Stimulated activated CD8-positive, alpha-beta memory T cell treated with anti-CD3 and anti-CD28 coated beads, Interleukin-7, amount 100 ng/mL, for 24 hours (primary cell): ENCODE measurements at regions not wholly inside any gene's neighbourhood (a gene's known extent, or its start where the extent isn't known, plus 50 kb on each side); places are given as distances from the start of the nearest gene placed in this dataset.
"Not testable (repeated sequence)": the region's sequence is repeated elsewhere in the genome, so short reads cannot be mapped to it uniquely, and the experiment has no call there.

ENCODE experiments used
- DNase-seq: peaks from one replicate; pipeline ENCODE4 v3.0.0-alpha.2; 2020; ENCODE audit warnings: low read depth

DNA sequence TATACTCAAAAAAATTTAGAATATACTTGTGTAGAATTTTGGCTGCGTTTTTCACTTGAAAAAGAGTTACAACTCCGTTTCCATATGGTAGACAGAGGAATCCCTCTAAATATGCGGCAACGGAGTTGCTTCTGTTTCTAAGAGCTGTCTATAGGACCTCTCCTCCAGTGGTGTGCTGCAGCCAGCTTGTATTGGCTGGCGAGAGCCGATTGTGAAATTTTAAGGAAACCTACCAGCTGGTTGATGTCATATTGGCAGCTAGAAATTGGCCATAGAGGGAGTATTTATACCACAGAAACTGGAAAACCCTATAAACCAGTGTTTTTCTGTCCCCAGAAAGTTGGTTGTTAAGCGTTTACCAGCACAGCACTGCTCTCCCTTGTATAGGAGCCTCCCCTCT, 655.8 kb upstream of the EEF2KMT start:
- no peak for DNase-seq

DNA sequence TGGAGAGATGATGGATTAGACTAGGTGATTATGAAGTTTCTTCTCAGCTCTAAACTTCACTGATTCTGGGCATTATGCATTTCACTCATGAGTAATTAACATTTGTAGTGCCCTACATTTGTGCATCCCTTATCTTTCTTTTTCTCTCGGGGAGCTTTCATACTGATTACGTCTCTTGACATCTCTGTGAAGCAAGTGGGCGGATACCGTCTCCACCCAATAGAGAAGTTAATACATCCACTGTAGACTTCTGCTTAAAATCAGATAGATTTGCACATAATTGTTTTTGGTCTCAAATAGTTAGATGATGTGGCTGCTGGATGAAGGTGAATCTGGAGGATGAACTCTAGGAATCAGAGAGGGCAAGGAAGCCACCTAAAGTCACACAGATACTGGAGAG, 653.6 kb upstream of the EEF2KMT start:
- DNase-seq = no peak

DNA sequence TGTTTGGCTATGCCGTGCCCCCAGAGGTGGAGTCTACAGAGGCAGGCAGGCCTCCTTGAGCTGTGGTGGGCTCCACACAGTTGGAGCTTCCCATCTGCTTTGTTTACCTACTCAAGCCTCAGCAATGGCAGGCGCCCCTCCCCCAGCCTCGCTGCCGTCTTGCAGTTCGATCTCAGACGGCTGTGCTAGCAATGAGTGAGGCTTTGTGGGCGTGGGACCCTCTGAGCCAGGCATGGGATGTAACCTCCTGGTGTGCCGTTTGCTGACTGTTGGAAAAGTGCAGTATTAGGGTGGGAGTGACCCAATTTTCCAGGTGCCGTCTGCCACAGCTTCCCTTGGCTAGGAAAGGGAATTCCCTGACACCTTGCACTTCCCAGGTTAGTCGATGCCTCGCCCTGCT, 652.8 kb upstream of the EEF2KMT start:
- not testable (repeated sequence) for DNase-seq

DNA sequence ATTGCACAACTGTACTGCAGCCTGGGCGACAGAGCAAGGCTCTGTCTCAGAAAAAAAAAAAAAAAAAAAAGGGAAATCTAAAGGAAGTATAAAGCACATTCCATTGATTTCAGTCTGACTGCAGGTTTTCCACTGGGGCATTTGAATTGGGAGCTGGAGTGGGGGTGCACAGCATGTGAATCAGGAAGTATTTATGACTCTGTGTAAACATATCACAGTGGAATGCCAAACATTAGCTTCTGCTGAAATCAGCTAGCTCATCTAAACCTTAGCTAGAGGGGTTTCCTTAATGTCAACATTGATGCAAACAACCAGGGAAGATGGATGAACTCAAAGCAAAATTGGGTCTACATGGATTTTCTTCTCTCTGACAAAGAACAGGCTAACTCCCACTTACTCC, 641.0 kb upstream of the EEF2KMT start:
- no peak for DNase-seq

DNA sequence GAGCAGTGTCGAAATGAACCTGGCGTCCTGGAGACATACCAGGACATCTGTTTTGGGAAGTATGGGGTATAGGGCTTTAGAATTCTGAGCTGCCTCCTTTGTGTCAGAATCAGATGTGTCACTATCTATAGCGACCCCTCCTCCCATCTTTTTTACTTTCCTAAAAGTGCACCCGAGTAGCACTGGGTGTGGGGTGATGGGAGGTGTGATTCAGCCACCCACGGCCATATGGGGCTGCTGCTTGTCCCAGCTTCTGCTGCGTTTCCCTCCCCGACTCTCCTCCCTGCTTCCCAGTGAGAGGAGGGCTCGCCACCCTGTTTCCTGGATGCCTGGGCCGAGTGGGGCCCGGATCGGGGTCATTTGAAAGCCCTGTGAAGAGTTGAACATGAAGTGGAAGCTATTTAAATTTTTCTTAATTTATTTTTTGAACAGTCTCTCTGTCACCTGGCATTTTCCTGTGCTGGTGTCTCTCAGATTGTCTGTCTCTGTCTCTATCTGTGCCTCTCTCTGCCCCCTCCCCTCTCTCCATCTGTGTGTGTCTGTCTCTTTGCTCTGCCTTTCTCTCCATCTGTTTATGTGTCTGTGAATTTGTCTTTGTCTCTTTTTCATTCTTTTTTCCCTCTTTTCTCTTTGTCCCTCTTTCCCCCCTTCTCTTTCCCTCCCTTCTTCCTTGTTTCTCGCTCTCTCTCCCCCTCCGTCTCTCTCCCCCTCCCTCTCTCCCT, 638.8 kb upstream of the EEF2KMT start:
- DNase-seq = no peak

DNA sequence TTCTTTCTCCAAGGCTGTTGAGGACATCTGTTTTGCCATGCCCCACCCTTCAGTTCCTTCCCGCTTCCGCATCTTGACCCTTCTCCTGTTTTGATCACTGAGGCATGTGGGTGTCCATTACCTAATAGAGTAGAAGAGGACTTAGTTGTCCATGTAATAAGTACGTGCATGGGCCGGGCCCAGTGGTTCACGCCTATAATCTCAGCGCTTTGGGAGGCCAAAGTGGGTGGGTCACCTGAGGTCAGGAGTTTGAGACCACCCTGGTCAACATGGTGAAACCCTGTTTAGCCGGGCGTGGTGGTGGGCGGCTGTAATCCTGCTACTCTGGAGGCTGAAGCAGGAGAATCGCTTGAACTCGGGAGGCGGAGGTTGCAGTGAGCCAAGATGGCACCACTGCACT, 637.8 kb upstream of the EEF2KMT start:
- no peak for DNase-seq

DNA sequence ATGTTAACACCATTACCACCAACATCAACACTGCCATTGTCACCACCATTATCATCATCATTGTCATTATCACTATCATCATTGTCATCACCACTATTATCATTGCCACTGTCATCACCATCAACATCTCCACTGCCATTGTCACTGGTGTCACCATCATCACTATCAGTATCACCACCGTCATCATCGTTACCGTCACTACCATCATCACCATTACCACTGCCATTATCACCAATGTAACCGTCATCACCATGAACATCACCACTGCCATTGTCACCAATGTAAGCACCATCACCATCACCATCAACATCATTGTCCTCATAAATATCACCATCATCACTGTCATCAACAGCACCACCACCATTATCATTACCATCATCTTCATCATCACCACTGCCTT, 633.2 kb upstream of the EEF2KMT start:
- no peak for DNase-seq

DNA sequence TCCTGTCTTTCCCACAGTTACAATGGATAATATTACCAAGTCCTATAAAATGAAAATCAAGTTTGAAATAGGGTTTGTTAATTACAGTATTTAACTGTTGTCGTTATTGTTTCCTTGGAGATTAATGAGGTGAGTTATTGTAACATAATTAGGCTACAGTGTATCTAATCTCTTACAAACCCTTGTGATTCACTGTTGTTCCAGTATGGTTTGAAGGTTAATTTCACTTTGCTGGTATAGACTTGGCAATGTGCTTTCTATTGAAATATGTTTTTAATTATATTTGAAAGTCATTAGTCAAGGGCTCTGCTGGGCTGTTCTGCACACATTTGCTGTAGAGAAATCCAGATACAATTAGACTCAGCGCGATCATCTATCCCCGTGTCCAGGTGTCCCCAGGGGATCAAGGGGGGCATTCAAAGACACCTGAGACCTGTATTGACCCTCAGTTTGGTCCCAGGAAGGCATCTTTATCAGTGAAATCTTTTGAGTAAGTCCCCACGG, 624.6 kb upstream of the EEF2KMT start:
- DNase-seq = no peak

DNA sequence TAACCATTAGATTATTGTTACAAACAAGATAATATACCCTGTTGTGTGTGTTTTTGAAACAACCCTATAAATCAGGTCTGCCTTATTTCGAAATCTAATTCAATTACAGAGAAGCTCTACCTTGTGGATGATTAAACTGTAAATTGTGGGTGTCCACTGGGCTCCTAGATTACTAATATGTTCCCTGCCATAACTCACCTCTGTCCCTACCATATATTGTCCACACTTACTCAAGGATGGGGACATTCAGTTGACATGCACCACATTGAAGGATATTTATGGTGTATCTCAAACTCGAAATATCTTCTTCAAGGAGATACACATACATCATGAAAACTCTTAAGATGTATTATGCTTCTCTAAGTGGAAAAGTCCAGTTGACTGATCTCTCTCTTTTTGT, 617.6 kb upstream of the EEF2KMT start:
- no peak for DNase-seq

DNA sequence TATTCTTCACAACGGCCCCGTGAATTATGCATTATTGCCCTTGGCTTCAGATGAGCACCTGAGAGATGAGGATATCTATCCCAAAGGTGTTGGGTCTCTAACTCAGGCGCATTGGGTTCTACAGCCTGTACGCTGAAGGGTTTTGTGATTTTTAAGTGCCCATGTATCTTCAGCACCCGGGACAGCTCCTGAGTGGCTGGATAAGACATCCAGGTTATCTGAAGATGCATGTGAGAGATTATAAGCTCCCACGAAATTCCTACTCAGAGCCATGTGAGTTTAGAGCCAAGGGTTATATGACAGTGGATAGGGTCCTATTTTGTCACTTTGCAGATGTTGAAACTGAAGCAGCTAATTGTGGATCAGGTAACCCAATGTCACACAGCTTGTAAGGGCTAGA, 612.3 kb upstream of the EEF2KMT start:
- DNase-seq = no peak

DNA sequence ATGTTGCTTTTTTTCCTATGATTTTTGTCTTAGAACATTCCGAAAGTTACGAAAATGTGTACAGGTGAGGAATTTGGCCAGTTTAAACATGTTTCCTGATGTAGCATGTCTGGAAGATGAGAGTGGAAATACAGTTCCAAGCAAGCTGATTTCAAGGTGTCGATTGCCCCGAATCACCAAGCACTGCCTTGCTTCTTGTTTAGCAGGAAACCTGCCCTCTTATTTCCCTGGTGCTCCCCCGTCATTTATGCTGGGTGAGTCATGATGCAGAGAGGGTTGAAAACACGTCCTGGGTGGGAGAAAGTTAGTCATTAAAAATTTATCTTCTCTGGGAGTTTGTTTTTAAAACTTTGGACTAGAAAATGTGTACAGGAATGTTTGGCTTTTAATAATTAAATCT, 608.6 kb upstream of the EEF2KMT start:
- DNase-seq = no peak

DNA sequence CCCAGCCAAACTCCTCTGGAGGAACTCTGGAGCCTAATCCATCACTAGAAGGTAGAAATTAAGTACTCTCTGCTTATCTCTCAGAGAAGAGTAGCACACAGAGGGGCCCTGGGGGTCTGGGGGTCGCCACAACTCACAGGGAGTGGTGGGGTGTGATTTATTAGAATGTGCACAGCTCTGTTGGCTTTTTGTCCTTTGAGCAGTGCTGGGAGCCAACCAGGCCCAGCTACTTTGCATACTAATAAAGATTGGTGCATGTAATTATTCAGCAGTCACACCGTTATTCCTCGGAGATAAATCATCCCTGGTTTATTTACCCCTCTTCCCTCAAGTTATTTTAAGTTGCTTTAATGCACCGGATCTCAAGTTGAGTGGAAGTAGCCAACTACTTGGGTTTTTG, 606.7 kb upstream of the EEF2KMT start:
- no peak for DNase-seq

DNA sequence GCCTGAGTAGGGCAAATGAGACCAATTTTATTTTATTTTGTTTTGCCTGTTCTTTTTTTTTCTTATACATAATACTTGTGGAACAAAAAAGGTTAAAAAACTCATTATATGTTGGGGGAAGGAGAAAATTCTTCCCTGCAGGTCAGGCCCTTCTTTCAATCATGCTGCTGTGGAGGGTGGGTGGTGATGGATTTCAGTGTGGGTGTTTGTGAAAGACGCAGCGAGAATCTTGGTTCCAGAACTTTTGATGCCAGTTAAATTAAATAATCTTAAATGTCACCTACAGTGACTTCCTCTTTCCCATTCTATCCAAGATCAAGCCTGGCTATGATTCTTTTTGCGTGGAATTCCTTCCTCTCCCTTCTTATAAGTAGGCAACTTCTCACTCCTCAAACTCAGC, 595.8 kb upstream of the EEF2KMT start:
- no peak for DNase-seq

DNA sequence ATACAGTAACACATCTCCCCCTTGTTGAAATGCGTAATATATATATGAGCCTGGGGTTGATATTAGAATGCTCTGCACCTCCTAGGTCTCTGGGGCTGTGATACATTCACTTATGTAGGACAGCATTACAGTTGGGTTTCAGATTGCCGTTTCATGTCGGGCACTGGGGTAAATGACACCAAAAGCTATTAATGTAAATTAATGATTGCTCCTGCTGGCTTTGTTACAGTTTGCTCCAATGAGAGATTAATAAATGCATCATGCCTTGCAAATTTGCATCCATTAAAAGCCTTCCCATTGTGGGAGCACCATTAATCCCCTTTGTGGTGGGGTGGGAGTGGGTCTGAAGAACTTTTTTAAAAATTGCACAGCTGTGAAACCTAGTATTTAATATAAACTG, 584.4 kb upstream of the EEF2KMT start:
- no peak for DNase-seq

DNA sequence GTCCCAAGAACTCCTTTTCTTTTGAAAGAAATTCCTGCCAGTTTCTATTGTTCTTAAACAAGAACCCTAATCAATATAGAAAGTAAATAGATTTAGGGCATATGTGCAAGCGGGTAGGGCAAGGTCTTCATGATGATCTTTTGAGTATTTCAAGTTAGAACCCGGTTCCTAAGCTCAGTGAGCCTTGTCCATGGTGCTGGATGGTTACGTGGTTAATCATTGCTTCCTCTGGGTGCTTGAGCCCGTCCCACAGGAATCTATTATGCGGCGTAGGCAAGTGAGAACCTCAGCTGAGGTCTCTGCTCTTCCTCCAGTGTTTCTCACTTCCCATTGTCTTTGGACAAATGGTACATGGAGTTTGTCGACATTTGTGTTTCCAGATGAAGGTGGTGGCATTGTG, 580.8 kb upstream of the EEF2KMT start:
- DNase-seq = no peak

DNA sequence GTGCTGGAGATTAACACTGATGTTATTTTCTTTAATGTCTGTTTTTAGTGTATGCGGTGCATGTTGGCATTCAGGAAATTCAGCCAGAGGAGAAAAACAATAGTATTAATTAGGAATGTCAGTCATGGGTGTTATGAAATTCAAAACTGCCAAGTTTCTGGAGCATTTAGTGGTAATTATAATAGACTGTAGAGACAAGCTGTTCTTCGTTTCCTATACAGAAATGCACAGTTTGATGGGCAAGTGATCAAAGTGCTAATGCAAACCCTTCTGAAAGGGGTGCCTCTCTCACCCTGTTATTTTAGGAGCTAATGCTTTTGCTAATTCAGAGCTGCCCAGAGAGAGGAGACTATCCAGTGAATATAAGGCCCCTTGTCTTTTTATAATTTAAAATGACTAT, 573.8 kb upstream of the EEF2KMT start:
- no peak for DNase-seq

DNA sequence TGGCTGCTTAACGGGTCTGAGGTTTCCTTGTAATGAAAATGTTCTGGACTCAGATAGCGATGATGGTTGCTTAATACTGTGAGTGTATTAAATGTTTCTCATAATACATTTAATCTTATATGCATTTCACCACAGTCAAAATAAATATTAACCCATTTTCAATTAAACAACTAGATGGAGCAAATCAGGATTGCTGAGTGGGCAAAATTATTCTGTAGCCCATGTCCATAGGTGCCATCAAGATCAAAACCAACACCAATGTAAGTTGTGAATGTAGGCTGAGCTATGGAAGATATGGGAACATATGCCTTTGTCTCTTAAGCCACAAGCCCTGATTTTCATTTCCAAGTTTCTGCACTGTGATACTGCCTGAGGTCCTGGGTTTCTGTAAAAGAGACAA, 572.6 kb upstream of the EEF2KMT start:
- no peak for DNase-seq

DNA sequence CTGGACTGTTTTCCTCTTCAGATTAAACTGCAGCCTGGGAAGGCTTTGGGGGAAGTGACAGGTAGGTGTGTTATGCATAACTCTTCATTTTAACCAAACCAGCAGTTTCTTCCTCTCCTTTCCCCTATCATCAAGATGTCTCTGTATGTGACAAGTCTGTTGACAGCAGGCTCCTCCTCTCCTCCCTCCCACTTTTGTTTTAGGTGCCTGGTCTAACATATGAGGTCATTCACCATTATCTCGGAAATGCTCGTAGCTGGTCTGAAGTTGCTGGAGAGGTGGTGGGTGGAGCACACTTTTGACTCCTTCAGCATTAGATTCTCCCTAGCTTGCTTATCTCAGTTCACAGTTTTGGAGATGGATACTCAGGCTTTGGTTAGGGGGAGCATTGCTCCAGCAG, 571.0 kb upstream of the EEF2KMT start:
- no peak for DNase-seq

DNA sequence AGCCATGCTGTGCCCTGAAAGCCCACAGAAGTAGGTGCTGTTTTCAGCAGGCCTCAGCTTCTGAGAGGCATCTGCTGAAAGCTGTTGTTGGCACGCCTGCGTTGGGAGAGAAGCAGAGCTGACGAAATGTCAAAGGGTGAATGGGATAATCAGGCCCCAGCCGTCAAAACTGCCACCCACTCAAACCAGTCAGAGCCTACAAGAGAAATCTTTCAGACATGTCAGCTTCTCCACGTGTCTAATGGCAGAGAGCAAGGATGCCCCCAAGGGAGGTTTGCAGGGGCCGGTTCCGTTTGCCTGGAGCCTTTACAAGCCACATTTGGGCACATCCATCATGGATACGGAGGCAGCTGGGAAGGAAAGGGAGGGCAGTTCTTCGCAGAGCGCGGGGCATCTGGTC, 568.2 kb upstream of the EEF2KMT start:
- no peak for DNase-seq

DNA sequence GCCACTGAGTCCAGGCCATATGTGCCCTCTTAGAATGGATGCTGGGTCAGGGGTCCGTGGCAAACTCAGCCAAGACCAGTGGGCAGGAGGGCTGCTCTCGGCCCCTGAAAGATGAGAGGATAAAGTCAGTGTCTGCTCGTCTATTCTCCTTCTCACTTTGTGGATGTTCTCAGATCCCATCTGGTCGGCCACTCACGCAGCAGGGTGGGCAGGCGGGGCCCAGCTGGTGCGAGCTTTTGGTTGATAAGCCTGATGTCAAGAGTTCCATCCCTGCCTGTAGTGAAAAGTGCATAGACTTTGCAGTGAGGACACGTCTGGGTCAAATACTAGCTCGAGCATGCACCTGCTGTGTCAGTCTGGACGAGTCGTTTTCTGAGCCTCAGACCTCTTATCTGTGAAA, 556.2 kb upstream of the EEF2KMT start:
- no peak for DNase-seq

DNA sequence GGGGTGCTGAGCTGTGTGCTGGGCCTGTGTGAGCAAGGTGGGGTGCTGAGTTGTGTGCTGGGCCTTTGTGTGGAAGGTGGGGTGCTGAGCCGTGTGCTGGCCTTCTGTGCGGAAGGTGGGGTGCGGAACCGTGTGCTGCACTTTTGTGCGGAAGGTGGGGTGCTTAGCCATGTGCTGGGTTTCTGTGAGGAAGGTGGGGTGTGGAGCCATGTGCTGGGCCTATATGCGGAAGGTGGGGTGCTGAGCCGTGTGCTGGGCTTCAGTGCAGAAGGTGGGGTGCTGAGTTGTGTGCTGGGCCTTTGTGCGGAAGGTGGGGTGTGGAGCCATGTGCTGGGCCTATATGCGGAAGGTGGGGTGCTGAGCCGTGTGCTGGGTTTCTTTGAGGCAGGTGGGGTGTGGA, 555.4 kb upstream of the EEF2KMT start:
- DNase-seq = no peak

DNA sequence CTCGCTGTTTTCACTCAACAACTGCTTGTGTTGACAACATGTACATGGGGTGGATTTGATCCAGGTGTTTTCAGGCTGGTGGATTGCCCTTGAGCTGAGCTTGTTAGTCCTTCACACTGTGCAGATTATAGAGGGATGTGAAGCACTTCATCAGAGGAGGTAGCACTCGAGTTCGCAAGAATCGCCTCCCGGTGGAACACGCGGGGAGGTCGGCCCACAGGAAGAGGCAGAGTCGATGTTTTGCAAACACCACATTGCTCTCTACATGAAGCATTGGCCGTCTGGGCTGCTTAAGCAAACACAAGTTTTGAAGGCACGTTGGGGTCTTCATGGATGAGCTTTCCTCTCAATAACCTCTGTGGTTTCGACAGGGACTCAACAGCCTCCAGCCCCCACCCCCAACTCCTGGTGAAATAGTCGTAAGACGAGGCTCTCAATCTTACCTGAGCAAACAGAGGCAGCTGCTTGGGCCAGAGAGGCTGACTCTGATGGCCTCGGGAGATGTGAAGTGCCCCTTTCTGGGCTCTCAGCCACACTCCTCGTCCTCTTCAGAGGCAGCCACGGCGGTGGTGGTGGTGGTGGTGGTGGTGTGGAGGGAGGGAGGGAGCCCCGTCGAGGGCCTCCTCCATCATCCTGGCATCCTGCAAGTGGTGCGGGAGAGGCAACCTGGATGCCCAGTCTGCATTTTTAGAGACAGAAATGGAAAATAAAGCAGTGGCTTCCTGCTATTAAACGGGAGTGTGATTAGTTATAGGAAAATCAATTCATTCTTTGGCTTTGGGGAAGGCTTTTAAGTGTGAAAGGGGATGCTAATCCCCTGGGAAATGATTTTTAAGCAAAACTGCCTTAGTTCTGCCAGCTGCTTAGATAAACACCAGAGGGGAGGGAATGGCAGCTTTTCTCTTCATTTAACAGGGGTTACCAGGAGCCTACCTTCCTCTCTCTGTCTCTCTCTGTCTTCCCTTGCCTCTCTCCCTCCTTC, 552.5 kb upstream of the EEF2KMT start:
- DNase-seq = no peak

DNA sequence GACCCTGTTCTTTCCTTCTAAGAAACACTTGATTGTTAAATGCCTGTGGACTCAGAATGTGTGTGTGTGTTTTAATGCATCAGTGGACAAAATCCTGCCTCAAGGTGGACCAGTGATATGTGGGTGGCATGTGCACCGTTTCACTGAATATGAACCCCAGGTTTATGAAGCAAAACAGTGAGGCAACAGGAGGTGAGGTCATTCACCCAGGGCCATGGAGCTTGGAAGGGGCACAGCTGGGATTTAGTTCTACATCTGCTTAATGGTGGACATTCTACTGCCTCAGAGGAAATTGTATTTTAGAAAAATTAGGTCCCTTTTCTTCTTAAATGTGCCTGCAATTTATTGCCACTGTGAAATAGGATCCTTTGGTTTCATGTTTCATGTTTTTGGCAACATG, 549.5 kb upstream of the EEF2KMT start:
- DNase-seq = no peak
